SIG-M5 (cell line): ENCODE measurements at regions not wholly inside any gene's neighbourhood (a gene's known extent, or its start where the extent isn't known, plus 50 kb on each side); places are given as distances from the start of the nearest gene placed in this dataset.
"Not testable (repeated sequence)": the region's sequence is repeated elsewhere in the genome, so short reads cannot be mapped to it uniquely, and the experiment has no call there.

ENCODE experiments used
- DNase-seq: peaks from one replicate; lab custom pipeline; 2025; lab: John Stamatoyannopoulos, UW

DNA sequence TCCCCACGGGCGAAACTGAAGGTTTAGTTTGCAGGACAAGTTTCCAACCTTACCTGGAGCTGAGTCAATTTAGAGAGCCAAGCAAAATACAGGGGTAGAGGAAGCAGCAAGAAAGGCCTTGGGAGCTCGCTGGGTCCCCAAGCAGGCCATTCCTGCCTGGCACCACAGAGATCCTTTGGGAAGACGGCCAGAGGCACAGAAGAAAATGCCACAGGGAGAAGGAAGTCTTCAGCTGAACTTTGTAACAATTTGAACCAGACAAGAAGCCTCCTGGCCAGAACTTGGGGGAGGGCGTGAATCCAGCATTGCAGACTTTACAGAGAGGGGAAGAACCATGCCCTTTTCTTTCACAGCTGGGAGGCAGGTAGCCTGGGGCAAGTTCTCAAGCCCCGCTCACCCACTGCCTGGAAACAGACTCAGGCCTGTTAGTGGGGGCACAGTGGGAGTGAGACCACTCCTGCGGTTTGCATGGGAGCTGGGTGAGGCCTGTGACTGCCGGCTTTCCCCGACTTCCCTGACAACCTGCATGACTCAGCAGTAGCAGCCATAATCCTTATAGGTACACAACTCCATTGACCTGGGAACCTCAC is 259.4 kb downstream of the SETD4 start:
- not testable (repeated sequence) for DNase-seq

DNA sequence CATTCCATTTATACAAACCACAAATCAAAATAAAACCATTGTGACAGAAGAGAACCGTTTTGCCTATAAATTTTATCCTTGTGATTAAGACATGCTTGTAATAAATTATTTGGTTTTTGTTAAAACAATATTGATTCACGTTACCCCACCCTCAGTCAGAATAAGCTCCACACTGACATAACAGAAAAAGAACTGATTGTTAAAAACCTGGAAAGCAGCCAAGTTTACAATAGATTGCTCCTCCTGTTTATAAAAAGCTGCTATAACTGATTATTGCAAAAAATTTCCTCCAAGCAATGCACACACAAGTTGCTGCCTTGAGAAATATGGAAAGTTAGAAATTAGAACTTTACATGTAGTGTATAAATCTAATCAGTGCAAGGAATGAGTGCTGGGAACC is 263.5 kb downstream of the SETD4 start:
- no peak for DNase-seq

DNA sequence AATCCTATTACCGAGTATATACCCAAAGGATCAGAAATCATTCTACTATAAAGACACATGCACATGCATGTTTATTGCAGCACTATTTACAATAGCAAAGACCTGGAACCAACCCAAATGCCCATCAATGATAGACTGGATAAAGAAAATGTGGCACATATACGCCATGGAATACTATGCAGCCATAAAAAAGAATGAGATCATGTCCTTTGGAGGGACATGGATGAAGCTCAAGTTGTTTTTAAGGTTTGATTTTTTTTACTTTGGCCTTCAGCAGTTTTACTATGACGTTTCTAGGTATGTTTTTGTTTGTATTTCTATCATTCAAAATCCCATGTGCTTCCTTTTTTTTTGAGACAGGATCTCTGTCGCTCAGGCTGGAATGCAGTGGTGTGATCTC is 265.8 kb downstream of the SETD4 start:
- DNase-seq = not testable (repeated sequence)

DNA sequence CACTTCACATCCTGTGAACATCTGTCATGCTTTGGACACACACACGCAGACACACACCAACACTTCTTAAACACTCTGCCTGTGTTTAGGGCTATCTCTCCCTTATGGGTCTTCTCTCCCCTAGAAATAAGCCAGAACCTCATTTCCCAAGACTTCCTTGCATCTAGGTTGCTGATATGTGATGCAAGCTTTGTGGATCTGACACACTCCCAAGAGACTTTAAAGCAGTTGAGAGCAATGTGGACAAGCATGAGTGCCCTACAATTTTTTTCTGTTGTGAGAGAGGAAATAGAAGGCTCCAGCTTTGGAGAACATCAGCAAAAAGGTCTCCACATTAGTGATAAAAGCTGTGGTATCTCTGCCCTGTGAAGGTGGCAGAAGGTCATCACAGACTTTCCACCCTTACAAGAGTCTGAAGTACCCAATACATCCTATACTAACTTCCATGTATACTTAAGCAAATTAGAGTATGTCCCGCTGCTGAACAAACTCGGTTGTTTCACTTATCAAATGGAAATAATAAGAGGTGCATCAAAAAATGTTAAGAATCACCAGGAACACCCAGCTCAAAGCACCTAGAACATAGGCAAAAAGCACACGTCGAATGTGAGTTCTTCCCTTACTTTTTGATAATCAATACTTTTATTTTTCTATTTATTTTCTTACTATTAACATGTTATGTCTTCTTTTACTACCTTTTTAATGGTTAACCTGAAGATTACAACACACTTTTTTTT is 267.6 kb downstream of the SETD4 start:
- no peak for DNase-seq

DNA sequence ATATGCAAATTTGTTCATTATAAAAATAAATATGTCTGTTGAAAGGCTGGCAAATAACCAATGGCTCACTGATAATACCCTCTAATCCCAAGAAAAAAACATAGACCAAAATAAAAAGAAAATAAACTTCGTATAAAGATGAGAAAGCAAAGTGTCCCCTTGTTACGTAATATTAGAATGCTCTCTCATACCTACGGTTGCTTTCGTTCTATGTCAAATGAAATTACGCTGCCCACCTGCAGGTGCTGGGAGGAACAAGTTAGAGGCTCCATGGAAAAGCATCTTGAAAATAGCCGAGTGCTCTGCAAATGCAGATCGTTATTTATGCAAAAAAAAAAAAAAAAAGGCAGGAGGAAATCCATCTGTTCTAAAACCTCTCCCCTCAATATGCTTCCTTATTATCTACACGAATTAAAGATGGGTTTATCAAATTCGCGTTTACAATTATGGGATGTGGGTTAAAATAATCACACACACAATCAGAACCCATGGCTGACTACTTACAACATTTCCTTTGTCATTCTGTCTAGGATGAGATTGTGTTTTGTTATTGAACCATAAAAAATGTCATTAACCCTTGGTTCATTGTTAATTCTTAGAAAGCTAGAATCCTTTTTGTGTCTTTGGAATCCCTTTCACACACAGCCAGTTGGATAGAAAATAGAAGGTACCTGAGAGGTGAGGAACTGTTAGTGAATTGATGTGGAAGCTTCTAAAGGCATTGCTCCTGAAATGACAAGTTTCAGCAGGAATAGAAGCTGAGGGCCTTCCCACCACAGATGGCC is 268.6 kb downstream of the SETD4 start:
- no peak for DNase-seq

DNA sequence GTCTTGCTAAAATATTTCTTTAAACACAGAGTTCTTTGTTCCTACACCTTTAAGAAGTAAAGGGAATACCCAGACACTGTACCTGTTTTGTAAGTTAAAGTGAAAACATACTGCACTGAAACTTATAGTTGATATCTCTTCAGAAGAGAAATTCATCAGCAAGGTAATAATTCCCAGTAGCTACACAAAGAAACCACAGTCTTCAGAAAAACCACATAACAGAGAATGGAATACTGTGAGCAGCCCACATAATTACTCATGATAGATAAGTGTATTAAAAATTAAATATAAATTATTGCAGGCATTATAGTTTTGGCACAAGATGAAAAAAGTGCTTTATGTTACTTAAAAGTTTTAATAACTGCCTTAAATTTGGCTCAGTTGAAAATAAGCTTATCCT is 276.6 kb downstream of the SETD4 start:
- no peak for DNase-seq

DNA sequence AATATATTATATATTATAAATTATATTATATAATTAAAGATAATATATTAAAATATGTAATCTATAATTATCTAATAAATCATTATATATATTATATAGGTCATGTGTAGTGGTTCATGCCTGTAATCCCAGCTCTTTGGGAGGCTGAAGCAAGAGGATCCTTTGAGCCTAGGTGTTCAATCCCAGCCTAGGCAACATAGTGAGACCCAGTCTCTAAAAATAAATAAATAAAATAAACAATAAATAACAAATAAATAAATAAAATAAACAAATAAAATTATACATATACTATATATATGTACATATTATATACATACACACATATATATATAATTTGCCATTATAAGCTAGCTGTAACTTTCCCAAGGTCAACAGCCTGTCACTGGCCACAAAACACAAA is 277.7 kb downstream of the SETD4 start:
- DNase-seq = no peak

DNA sequence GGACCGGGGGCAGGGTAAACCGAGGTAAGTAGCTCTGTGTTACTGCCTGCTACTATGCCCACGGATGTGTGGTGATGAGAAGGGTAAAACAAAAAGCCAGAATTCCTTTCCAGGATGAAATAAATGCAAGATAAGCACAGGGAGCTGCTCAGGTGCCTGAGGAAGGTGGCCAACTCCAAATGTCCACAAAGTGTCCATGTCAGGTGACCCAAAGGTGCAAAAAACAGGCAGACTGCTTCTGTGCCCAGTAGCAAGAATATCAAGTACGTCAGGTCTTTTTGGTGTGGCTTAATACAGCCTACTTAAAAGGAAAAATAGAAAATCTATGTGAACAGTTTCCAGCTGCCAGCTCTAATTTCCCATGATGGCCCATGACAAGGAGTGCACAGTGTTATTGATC is 279.3 kb downstream of the SETD4 start:
- no peak for DNase-seq

DNA sequence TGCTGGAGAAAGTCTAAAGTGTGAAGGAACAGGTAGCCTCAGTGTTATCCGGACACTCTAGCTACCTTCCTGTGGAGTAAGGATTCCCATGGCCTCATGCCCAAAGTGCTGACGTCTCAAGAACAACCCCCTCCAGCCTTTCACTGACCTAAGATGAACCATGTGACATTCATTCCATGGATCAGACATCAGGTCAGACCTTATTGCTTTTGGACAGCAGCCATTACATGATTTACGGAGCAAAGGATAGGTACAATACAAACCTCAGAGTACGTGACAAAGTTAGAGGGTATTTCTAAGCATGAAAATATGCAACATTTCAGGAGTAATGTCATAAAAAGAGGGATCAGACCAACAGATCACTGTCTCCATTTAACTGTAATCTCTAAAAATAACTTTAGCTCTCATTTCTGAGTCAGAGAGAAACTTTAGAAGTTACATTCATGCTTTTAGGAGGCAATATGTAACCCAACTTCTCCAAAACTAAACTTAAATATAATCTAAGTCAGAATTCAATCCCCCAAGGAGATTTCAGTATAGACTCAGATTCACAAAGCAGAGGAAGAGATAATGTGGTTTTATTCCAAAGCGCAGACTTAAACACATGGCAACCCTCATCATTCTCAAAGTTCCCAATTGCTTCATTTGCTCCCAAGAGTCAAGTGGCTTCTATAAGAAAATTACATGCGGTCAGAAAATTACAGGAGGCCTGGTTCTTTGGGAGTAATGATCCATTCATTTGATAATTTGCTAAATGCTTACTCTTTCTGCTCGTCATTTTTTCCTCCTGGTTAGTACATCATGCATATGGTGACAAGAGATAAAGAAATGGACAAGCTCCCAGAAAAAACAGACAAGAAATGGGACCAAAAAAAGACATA is 280.4 kb downstream of the SETD4 start:
- no peak for DNase-seq

DNA sequence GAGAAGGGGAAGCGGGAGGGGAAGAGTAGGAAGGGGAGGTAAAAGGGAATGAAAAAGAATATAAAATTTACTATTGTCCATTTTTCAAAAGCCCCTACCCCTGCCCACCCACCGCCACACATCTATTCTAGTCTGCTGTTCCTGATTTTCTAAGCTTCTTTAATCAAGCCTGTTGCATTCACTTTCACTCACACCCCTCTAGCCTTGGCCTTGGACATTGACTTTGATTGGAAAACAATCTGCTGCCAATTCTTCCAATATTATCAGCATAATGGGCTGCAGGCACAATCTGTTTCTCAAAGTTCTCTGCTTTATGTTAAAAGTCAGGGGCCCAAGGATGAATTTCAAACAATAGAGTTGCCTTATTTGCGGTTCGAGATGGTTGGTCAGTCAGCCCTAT is 281.2 kb downstream of the SETD4 start:
- DNase-seq = no peak

DNA sequence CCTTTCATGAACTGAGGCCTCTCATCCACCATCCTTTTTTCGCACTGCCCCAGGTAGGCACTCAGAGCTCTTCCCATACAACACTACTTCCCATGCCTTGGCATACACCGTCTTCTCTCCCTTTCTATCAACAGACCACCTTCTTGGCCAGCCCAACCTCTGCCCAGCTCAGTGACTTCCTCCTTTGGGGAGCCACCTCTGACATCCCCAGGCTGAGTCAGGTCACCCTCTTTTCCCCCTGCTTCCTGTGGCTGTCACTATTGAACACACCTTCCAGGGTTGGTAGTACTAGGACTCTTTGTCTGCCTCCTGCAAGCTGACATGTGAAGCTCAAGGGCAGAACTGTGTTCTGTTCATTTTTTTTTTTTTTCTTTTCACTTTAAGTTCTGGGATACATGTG is 283.2 kb downstream of the SETD4 start:
- no peak for DNase-seq

DNA sequence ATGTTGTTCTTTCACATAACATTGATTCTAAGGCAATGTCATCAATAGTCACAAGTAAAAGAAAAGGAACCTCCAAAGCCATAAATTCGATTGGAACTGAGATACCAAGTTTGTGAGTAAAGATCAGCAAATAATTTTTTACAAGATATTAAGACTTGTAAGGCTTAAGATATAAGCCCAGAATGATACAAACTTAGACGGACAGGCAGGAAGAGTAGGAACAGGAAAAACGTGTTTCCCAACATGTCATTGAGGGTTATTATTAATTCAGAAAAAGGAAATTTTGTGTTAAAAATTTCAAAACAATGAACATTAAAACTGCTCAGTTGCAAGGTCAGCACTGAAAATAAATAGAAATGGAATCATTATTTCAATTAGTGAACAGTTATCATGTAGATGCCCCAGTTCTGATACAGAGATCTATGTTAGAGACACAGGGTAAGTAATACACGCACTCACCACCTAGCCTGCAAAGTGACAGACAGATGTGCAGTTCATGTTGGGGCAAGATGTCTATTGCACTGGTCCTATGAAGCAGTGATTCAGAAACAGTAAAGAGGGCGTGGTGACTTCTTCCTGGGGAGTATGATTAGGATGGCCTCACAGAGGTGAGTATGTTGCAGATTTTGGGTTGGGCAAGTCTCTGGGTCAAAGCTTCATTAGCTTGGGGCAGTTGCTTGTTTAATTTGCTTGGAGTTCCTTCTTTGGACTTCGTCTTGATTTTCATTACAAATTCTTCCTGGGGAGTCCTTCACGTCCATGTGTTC is 284.4 kb downstream of the SETD4 start:
- no peak for DNase-seq

DNA sequence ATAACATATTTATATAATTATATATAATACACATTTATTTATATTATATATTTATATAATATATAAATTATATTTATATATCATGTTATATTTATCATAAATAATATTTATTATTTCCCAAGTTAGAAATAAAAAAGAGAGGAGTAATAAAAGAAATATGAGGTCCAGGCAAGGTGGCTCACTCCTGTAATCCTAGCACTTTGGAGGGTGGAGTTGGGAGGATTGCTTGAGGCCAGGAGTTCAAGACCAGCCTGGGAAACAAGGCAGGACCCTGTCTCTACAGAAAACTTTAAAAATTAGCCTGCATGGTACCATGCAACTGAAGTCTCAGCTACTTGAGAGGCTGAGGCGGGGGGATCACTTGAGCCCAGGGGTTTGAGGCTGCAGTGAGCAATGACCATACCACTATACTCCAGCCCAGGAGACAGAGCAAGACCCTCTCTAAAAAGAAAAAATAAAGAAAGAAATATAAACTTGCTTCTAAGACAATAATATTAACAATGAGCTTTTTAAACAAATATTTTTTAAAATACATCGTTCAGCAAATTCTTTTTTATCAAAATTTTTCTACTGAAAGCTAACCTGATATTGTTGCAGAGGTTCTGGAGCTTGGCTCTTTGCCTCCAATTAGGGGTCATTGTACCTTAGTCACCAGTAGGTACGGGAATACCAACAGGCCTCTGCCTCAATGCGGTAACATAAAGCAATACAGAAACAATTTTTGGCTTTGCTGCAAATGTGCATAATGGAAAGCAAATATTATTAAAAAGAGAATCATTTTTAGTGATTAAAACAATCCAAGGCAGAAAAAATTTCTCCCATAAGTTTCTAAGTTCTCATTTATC is 290.0 kb downstream of the SETD4 start:
- DNase-seq = no peak

DNA sequence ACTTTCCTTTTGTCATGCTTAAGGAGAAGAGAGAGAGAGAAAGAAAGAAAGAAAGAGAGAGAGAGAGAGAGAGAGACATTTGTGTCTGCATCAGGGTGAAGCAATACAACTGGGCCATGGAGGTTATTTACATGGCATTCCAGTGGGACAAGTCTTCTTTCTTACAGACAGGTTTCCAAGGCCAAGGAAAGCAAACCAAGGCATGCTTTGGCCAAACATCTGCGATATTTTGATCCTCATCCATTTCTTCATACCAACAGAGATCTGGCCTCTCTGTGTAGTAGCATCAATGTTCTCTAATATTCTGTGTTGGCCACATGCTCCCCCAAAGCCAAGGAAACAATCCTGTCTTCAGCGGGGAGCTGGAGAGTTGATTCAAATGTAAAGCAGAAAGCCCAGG is 292.1 kb downstream of the SETD4 start:
- DNase-seq = no peak

DNA sequence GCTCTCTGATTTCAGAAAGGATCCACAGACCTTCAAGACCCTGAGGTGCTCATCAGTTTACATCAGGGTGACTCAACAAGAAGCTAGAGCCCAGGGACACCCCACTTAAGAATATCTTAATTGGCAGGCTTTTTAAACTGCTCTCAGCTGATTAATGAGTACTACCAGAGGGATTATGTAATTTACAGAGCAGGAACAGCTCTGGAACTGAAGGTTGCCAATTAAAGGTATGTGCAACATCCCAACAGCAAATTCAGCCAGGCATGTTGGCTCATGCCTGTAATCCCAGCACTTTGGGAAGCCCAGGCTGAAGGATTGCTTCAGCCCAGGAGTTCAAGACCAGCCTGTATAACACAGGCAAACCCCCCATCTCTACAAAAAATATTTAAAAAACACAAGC is 295.7 kb downstream of the SETD4 start:
- DNase-seq = no peak

DNA sequence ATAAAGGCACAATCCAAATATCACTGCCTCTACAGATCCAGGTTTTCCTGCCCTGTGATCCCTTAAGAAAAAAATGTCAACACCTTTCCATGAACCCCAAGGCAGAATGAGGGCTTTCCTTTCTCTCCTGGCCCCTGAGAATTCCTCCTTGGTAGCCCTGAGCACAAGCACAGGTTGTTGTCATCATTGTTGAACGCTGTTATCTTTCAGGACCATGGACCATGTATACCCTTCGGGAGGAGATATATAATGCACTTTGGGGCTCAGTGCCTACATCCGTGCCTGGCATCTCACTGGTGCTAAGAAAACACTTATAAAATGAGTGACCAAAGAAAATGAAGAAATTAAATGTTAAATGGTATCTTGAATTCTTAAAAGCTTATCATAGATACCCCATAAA is 296.2 kb downstream of the SETD4 start:
- no peak for DNase-seq

DNA sequence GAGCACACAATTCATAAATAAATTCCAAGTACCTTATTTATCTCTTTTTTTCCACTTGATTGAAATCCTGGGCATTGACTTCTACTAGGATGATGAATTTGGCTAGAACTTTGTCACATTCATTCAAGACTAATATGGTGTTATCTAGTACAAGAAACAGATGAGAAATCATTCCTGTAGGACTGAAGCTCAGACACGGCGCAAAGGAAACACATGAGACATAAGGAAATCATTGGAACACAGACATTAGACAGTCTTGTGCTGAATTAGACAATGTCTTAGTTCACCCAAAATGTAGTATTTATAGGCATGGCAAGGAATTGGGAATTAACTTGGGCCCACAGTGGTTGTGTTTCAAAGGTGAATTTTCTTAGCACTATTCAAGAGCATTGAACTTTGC is 305.7 kb downstream of the SETD4 start:
- no peak for DNase-seq

DNA sequence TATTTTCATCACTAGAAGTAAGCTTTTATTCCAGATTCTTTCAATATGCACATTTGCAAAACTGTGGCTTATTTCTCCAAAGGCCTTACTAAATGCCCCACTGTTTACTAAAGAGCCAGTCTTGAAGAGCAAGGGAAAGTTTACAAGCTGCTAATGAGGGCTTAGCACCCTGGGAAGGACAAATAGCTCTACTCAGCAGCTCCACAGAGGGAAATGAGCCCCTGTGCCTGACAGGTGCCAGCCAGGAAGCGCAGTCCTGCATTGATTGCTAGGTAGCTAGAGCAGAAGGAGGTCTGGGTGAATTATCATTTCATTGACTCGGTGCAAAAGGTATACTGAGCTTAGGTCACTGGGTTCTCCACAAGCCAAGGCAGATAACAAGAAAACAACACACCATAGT is 307.0 kb downstream of the SETD4 start:
- no peak for DNase-seq

DNA sequence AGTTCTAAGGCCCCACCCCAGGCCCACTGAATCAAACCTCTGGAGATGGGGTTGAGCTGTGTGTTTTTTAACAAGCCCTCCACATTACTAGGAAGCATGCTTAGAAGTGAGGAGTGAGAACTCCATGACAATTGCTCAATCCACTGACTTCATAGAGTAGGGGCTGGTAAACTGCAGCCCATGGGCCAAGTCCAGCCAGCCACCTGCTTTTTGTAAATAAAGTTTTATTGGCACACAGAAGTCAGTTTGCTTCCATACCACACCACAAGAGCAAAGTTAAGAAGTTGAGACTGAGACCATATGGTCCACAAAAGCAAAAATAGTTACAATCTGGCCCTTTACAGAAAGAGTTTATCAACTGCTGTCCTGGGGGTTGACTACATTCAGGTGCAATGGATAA is 309.2 kb downstream of the SETD4 start:
- no peak for DNase-seq

DNA sequence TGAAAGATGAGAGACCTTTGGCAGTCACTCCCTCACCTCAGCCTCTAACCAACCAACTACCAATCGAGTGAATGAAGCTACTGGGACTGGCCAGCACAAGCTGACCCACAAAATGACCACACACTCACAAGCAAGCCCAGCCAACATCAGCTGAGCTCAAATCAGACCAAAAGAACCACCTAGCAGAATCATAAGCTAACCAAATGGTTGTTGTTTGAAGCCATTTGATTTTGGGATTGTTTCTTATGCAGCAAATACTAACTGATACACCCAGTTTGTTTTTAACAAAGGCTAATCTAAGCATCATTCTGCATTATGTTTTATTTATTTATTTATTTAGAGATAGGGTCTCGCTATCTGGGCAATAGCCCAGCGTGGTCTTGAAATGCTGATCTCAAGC is 310.4 kb downstream of the SETD4 start:
- DNase-seq = no peak
